ENCODE measurements at regions not wholly inside any gene's neighbourhood (a gene's known extent, or its start where the extent isn't known, plus 50 kb on each side); places are given as distances from the start of the nearest gene placed in this dataset.

- FAIRE-seq (no peak), DNase-seq (ENCODE audit: insufficient read length) (no peak)
- TF ChIP-seq TAF1 (IDR thresholded peaks at IDR 0.05; ENCODE audit: borderline replicate concordance, low read depth, low read length) (no peak), POLR2AphosphoS5 (IDR thresholded peaks at IDR 0.05; ENCODE audit: low read depth, low read length) (no peak), POLR2A (IDR thresholded peaks at IDR 0.05; ENCODE audit: low read depth, low read length) (no peak)
Measured at GRCh38 chrX:80223982-80224579, 196.2 kb upstream of the TENT5D start.

GRCh38 chrX:80229626-80230025 is 190.6 kb upstream of the TENT5D start:
- FAIRE-seq (no peak), DNase-seq (ENCODE audit: insufficient read length) (no peak)
- TF ChIP-seq POLR2A (IDR thresholded peaks at IDR 0.05; ENCODE audit: low read depth, low read length), result no peak
- no peak for TF ChIP-seq TAF1 (IDR thresholded peaks at IDR 0.05; ENCODE audit: borderline replicate concordance, low read depth, low read length)
- no peak for TF ChIP-seq POLR2AphosphoS5 (IDR thresholded peaks at IDR 0.05; ENCODE audit: low read depth, low read length)

- TF ChIP-seq TAF1 (IDR thresholded peaks at IDR 0.05; ENCODE audit: borderline replicate concordance, low read depth, low read length), result no peak
- TF ChIP-seq POLR2AphosphoS5 (IDR thresholded peaks at IDR 0.05; ENCODE audit: low read depth, low read length), result no peak
- no peak for TF ChIP-seq POLR2A (IDR thresholded peaks at IDR 0.05; ENCODE audit: low read depth, low read length)
- no peak for DNase-seq (ENCODE audit: insufficient read length)
- no peak for FAIRE-seq
Measured at GRCh38 chrX:80237072-80237471, 183.2 kb upstream of the TENT5D start.

GRCh38 chrX:80246271-80246670 is 174.0 kb upstream of the TENT5D start:
- no peak for FAIRE-seq
- DNase-seq (ENCODE audit: insufficient read length), result no peak

GRCh38 chrX:80266287-80266686 is 154.0 kb upstream of the TENT5D start:
- FAIRE-seq, result no peak
- TF ChIP-seq TAF1 (IDR thresholded peaks at IDR 0.05; ENCODE audit: borderline replicate concordance, low read depth, low read length), result no peak
- TF ChIP-seq POLR2A (IDR thresholded peaks at IDR 0.05; ENCODE audit: low read depth, low read length), result no peak
- TF ChIP-seq POLR2AphosphoS5 (IDR thresholded peaks at IDR 0.05; ENCODE audit: low read depth, low read length), result no peak
- no peak for DNase-seq (ENCODE audit: insufficient read length)

More at GRCh38 chrX:80246271-80246670, 174.0 kb upstream of the TENT5D start:
- TF ChIP-seq POLR2AphosphoS5 (IDR thresholded peaks at IDR 0.05; ENCODE audit: low read depth, low read length), result no peak
- no peak for TF ChIP-seq POLR2A (IDR thresholded peaks at IDR 0.05; ENCODE audit: low read depth, low read length)
- TF ChIP-seq TAF1 (IDR thresholded peaks at IDR 0.05; ENCODE audit: borderline replicate concordance, low read depth, low read length), result no peak

GRCh38 chrX:80266979-80267378 is 153.3 kb upstream of the TENT5D start:
- no peak for TF ChIP-seq POLR2AphosphoS5 (IDR thresholded peaks at IDR 0.05; ENCODE audit: low read depth, low read length)
- TF ChIP-seq TAF1 (IDR thresholded peaks at IDR 0.05; ENCODE audit: borderline replicate concordance, low read depth, low read length), result no peak
- no peak for TF ChIP-seq POLR2A (IDR thresholded peaks at IDR 0.05; ENCODE audit: low read depth, low read length)

DNA sequence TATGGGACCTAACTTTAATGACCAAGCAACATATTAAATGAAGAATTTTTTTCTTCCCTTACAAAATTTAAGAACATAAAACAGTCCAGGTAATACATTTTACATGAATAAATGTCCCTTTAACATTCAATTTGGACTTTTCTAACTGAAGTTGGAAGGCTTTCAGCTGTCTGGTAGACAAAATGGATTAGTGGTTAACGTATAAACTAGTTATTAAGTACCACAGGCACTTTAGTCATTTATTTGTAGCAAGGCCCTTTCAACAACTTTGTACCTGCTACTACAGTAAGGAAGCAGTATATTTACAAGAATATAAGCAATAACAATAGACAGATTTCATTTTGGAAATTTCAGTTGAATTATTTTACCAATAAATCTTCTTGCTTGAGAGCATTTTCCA is 152.5 kb upstream of the TENT5D start:
- FAIRE-seq, result no peak
- TF ChIP-seq POLR2A (IDR thresholded peaks at IDR 0.05; ENCODE audit: low read depth, low read length), result no peak
- no peak for TF ChIP-seq POLR2AphosphoS5 (IDR thresholded peaks at IDR 0.05; ENCODE audit: low read depth, low read length)
- no peak for TF ChIP-seq TAF1 (IDR thresholded peaks at IDR 0.05; ENCODE audit: borderline replicate concordance, low read depth, low read length)

More at GRCh38 chrX:80266979-80267378, 153.3 kb upstream of the TENT5D start:
- FAIRE-seq, result no peak
- no peak for DNase-seq (ENCODE audit: insufficient read length)

GRCh38 chrX:80282535-80282934 is 137.7 kb upstream of the TENT5D start:
- FAIRE-seq (no peak), DNase-seq (ENCODE audit: insufficient read length) (no peak)
- no peak for TF ChIP-seq POLR2A (IDR thresholded peaks at IDR 0.05; ENCODE audit: low read depth, low read length)
- TF ChIP-seq TAF1 (IDR thresholded peaks at IDR 0.05; ENCODE audit: borderline replicate concordance, low read depth, low read length), result no peak
- TF ChIP-seq POLR2AphosphoS5 (IDR thresholded peaks at IDR 0.05; ENCODE audit: low read depth, low read length), result no peak

More for the DNA sequence above, 152.5 kb upstream of the TENT5D start:
- no peak for DNase-seq (ENCODE audit: insufficient read length)

DNA sequence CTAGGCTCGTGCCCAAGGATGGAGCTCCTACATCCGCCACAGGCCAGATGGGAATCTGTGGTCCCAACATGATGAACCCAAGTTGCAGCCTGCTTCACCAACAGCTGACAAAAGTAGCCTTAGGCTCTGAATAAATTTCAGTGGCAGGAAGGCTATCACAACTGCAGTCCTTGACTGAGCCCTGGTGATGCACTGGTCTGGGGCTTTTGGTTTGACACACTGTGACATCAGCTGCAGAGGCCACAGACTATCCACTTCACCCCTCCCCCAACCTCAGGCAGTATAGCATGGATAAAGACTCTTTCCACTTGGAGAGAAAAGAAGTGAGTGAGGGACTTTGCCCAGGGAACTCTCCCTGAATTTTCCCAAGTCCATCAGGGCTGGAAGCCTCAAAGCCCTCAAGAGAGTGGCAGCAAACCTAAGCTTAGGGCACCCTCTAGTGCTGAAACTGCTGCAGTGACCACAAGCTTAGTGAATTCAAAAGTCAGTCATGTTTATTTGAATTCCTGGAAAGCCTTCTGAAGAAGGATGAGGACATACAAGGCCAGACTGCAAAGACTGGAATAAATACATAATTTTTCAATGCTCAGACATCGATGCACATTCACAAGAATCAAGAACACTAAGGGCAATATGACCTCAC is 135.0 kb upstream of the TENT5D start:
- TF ChIP-seq POLR2AphosphoS5 (IDR thresholded peaks at IDR 0.05; ENCODE audit: low read depth, low read length), result no peak
- no peak for TF ChIP-seq POLR2A (IDR thresholded peaks at IDR 0.05; ENCODE audit: low read depth, low read length)
- no peak for TF ChIP-seq TAF1 (IDR thresholded peaks at IDR 0.05; ENCODE audit: borderline replicate concordance, low read depth, low read length)
- FAIRE-seq (peak; percentile 65), DNase-seq (ENCODE audit: insufficient read length) (no peak)

DNA sequence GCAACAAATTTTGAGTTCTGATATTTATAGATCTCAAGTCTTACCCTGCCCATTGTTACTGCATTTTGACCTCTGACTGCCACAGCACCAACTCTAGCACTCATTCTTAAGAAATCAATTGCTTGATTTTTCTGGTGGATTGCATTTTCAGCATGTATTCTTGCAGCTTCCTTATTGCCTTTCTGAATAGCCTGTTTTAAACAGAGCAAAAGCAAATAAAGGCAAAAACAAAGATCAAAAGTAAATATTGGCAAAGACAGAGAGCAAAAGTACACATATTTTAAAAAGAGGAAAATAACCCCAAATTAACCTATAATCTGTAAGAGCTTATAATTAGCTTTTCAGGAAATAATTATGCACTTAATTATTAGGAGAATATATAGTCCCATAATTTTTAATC is 129.4 kb upstream of the TENT5D start:
- FAIRE-seq (no peak), DNase-seq (ENCODE audit: insufficient read length) (no peak)
- TF ChIP-seq TAF1 (IDR thresholded peaks at IDR 0.05; ENCODE audit: borderline replicate concordance, low read depth, low read length), result no peak
- TF ChIP-seq POLR2A (IDR thresholded peaks at IDR 0.05; ENCODE audit: low read depth, low read length), result no peak
- no peak for TF ChIP-seq POLR2AphosphoS5 (IDR thresholded peaks at IDR 0.05; ENCODE audit: low read depth, low read length)

DNA sequence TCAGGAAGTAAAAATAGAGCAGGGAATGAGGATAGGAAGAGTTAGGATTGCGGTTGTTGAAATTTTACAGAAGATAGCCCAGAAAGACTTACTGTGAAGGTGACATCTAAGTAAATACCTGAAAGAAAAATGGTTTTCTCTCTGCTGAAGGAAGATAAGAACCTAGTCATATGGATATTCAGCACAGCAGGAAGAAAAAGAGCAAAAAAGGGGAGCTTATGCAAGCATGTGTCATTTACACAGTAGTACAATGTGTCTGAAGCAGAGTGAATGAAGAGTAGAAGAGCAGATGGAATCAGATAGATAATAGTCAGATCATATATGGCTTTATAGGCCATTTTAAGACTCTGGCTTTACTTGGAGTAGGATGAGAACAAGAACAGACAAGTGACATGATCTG is 126.9 kb upstream of the TENT5D start:
- TF ChIP-seq TAF1 (IDR thresholded peaks at IDR 0.05; ENCODE audit: borderline replicate concordance, low read depth, low read length), result no peak
- TF ChIP-seq POLR2AphosphoS5 (IDR thresholded peaks at IDR 0.05; ENCODE audit: low read depth, low read length), result no peak
- TF ChIP-seq POLR2A (IDR thresholded peaks at IDR 0.05; ENCODE audit: low read depth, low read length), result no peak
- no peak for FAIRE-seq
- no peak for DNase-seq (ENCODE audit: insufficient read length)

GRCh38 chrX:80306007-80306406 is 114.2 kb upstream of the TENT5D start:
- TF ChIP-seq POLR2A (IDR thresholded peaks at IDR 0.05; ENCODE audit: low read depth, low read length) (no peak), POLR2AphosphoS5 (IDR thresholded peaks at IDR 0.05; ENCODE audit: low read depth, low read length) (no peak)
- no peak for DNase-seq (ENCODE audit: insufficient read length)
- no peak for FAIRE-seq

Measured in GM12892 (cell line).